Testis (tissue), 2 donors: ENCODE measurements at regions not wholly inside any gene's neighbourhood (a gene's known extent, or its start where the extent isn't known, plus 50 kb on each side); places are given as distances from the start of the nearest gene placed in this dataset.

ENCODE experiments used
- DNase-seq: peaks from one replicate; pipeline ENCODE4 v3.0.0-alpha.2; 2019
- H3K27ac ChIP-seq, 2 donors: fragments of 200-600 bp; sonication (generic); one replicate each; pipeline ENCODE4 v1.5.1; 2019
- H3K27me3 ChIP-seq: fragments of 200-600 bp; sonication (generic); one replicate; pipeline ENCODE4 v1.5.1; 2019
- H3K36me3 ChIP-seq: fragments of 200-600 bp; sonication (generic); one replicate; pipeline ENCODE4 v1.5.1; 2017; ENCODE audit warnings: low read depth; ENCODE audit errors: missing control alignments
- H3K4me1 ChIP-seq: fragments of 200-600 bp; sonication (generic); one replicate; pipeline ENCODE4 v1.5.1; 2019
- H3K4me3 ChIP-seq, 2 donors: fragments of 200-600 bp; sonication (generic); one replicate each; pipeline ENCODE4 v1.5.1; 2017 to 2019
- H3K9me3 ChIP-seq: fragments of 200-600 bp; sonication (generic); one replicate; pipeline ENCODE4 v1.5.1; 2017
- POLR2A ChIP-seq: fragments of 450-650 bp; IDR thresholded peaks from one replicate; pipeline ENCODE4 v1.6.1; 2017; ENCODE audit warnings: antibody characterized with exemption, mild to moderate bottlenecking, moderate library complexity
- WGBS, 2 donors: methylation state at CpG; one replicate each; pipeline ENCODE4 v1.1.5; 2018; 5-methylcytosine and 5-hydroxymethylcytosine counted together
- intact Hi-C: fragments of 100-400 bp; cut with DNase I; formaldehyde crosslinking; loops from one replicate; pipeline ENCODE4 v1.15.1; 2023; ENCODE audit warnings: low total_unique reads
- TF ChIP-seq, protein P1 (sequence below), 3 experiments: fragments of 450-650 bp in 2 of 3; fragments of 200-600 bp in 1 of 3; sonication (generic) in 1 of 3; IDR thresholded peaks; one replicate each; pipeline ENCODE4 v1.5.1; 2016 to 2019; ENCODE audit warnings: antibody characterized with exemption in 3 of 3, mild to moderate bottlenecking in 2 of 3, moderate library complexity in 1 of 3

DNA sequence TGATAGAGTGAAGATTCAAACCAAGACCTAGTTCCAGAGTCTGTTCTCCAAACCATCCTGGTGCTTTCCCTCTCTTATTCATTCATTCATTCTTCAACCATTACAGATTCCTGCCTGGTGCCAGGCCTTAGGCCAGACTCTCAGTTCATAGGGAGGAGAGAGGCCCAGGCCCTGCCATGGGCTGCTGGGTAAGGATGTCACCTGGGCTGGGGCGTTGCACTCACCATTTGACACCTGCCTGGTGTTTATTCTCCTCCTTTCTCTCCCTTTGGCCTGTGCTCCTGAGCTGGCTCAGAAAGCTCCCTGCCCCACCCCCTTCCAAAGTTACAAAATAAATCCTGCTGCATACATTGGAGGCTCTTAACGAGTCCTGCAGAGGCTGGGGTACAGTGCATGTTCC, 549.8 kb downstream of the MATN1 start:
- intact Hi-C loops: no loop called here
- H3K4me1 ChIP-seq: no peaks in the 10 kb centered on the region
- no peaks in the 10 kb centered on the region for H3K9me3 ChIP-seq
- whole genome bisulfite sequencing, 2 donors: 25 to 44% methylated on average over 2 of the region's 2 CpGs
- H3K4me3 ChIP-seq: no peak overlapping the region
- no peak overlapping the region for H3K27ac ChIP-seq
- no peaks in the 10 kb centered on the region for H3K27me3 ChIP-seq
- TF ChIP-seq POLR2A: no peak
- TF ChIP-seq, protein P1, sequence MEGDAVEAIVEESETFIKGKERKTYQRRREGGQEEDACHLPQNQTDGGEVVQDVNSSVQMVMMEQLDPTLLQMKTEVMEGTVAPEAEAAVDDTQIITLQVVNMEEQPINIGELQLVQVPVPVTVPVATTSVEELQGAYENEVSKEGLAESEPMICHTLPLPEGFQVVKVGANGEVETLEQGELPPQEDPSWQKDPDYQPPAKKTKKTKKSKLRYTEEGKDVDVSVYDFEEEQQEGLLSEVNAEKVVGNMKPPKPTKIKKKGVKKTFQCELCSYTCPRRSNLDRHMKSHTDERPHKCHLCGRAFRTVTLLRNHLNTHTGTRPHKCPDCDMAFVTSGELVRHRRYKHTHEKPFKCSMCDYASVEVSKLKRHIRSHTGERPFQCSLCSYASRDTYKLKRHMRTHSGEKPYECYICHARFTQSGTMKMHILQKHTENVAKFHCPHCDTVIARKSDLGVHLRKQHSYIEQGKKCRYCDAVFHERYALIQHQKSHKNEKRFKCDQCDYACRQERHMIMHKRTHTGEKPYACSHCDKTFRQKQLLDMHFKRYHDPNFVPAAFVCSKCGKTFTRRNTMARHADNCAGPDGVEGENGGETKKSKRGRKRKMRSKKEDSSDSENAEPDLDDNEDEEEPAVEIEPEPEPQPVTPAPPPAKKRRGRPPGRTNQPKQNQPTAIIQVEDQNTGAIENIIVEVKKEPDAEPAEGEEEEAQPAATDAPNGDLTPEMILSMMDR (IDR thresholded peaks at IDR 0.05): no peak
- no peaks in the 10 kb centered on the region for H3K36me3 ChIP-seq
- no peak for DNase-seq

DNA sequence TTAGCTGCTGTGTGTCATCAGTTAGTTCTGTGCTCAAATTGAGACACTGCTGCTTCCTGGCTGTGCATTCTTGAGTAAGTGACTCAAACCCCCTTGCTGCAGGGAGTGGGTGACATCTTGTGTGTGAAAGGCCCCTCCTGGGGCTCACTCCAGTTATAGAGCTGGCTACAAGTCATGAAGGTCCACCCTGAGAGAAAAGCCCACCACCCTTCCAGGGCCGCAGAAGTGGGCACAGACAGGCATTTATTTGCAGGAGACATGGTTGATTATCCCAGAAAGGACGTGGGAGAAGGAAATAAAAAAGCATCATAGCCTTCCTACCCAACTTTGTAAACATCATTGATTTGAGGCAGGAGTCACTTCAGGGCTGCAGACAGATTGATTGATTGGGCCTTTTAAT, 550.6 kb downstream of the MATN1 start:
- no peak overlapping the region for H3K4me3 ChIP-seq
- intact Hi-C loops: no loop called here
- TF ChIP-seq, protein P1 (IDR thresholded peaks at IDR 0.05): no peak
- TF ChIP-seq POLR2A: no peak
- H3K27me3 ChIP-seq: no peaks in the 10 kb centered on the region
- H3K36me3 ChIP-seq: no peaks in the 10 kb centered on the region
- no peaks in the 10 kb centered on the region for H3K9me3 ChIP-seq
- no peak for DNase-seq
- 79 to 92% methylated on average over 2 of the region's 2 CpGs for WGBS, 2 donors
- H3K27ac ChIP-seq: no peak overlapping the region
- no peaks in the 10 kb centered on the region for H3K4me1 ChIP-seq

DNA sequence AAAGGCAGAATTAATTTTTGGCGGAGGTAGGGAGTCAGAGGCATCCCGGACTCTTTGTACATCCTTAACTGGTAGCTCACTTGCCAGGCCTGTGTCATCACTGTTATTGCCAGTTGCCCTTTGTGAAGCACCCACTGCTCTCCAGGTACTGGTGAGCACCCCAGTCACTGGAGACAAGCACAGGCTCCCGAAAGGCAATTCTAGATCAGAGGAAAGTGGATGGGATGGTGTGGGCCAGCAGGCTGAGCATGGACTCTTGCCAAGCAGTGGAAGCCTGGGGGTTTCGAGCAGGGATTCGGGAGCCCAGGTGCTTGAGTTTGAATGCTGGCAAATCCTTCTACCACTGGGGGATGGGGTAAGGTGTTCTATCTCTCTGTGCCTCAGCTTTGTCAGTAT, 551.1 kb downstream of the MATN1 start:
- no peaks in the 10 kb centered on the region for H3K9me3 ChIP-seq
- no peaks in the 10 kb centered on the region for H3K4me1 ChIP-seq
- 87 to 96% methylated on average over 4 to 5 of the region's 5 CpGs for WGBS, 2 donors
- H3K36me3 ChIP-seq: no peaks in the 10 kb centered on the region
- H3K27me3 ChIP-seq: no peaks in the 10 kb centered on the region
- TF ChIP-seq POLR2A: no peak
- TF ChIP-seq, protein P1 (IDR thresholded peaks at IDR 0.05): no peak
- intact Hi-C loops: no loop called here
- H3K4me3 ChIP-seq: no peak overlapping the region
- no peak for DNase-seq
- H3K27ac ChIP-seq: no peak overlapping the region

DNA sequence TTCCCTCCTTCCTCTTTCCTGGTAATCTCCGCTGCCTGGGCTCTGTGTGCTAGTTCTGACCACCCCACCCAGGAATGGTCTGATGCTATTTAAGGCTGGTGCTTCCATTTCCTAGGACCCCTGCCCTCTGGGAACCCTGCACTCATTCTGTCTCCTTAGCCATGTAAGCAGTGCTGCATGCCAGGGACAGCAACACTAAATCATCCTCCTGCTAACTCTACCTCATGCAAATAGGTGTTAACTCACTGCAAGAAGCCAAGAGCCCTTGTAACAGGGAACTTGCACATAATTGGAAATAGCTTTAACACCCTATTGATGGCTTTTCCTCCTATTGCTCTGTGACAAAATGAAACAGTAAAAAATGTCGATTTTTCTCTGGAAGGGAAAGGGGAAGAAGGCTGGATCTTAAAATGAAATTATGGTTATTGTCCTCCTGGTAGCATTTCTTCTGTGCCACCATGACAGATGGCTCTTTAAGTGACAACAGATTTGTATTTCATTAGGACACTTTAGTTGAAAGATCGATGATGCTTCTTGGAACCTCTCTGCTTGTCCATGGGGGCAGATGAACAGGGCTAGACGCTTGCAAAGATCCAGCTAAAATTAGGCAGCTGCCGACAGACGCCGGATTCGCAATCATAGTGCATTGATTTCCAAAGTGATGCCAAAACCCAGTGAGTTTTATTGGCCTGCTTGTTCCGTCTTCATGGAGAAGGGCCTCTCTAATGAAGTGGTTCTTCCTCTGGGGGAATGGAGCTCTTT, 551.7 kb downstream of the MATN1 start:
- Histone ChIP-seq H3K4me1 (no peaks in the 10 kb centered on the region), H3K27ac (no peak overlapping the region), H3K27me3 (no peaks in the 10 kb centered on the region), H3K9me3 (no peaks in the 10 kb centered on the region), H3K4me3 (no peak overlapping the region), H3K36me3 (no peaks in the 10 kb centered on the region)
- intact Hi-C loops: no loop called here
- DNase-seq: no peak
- WGBS, 2 donors: 90 to 93% methylated on average over 9 of the region's 9 CpGs
- TF ChIP-seq, protein P1 (IDR thresholded peaks at IDR 0.05): no peak
- no peak for TF ChIP-seq POLR2A

DNA sequence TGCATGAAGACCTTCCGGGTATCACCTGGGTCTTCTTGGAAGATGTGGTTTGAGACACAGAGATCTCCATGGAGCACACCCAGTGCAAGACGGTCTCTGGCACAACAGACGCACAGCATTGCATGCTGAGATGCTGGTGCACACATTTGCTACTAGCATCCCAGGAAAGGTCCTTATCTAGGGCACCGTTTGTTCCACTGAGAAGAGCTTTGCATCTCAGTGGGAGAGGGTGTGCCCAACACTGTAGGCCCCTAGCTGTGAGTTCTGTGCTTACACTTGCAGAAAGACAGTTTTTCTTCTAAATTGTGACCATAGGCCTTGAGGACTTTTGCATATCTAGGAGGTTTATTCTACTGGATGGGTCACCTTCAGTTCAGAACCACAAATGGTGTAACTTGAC, 554.1 kb downstream of the MATN1 start:
- Histone ChIP-seq H3K27ac (no peak overlapping the region), H3K36me3 (no peaks in the 10 kb centered on the region), H3K4me1 (no peaks in the 10 kb centered on the region), H3K9me3 (no peaks in the 10 kb centered on the region), H3K27me3 (no peaks in the 10 kb centered on the region), H3K4me3 (no peak overlapping the region)
- 84 to 92% methylated on average over 4 of the region's 4 CpGs for WGBS, 2 donors
- TF ChIP-seq, protein P1 (IDR thresholded peaks at IDR 0.05): no peak
- intact Hi-C loops: no loop called here
- no peak for DNase-seq
